Right lobe of liver (tissue), 6 donors: ENCODE measurements at regions not wholly inside any gene's neighbourhood (a gene's known extent, or its start where the extent isn't known, plus 50 kb on each side); places are given as distances from the start of the nearest gene placed in this dataset.

ENCODE experiments used
- ATAC-seq, 4 donors: fragments of 200-7000 bp; cut with Tn5 transposase; one replicate each; pipeline ENCODE4 v1.9.1; 2020; ENCODE audit warnings: mild to moderate bottlenecking in 4 of 4, moderate library complexity in 4 of 4
- DNase-seq, 3 donors: peaks; one replicate each; pipeline ENCODE4 v3.0.0-alpha.2; 2020
- H3K27ac ChIP-seq, 3 donors: fragments of 200-600 bp; one replicate each; pipeline ENCODE4 v1.8.0; 2022
- H3K27me3 ChIP-seq, 2 donors: fragments of 200-600 bp; one replicate each; pipeline ENCODE4 v1.8.0; 2022
- H3K36me3 ChIP-seq, 4 donors: fragments of 200-600 bp; sonication (generic) in 1 of 4; one replicate each; pipeline versions ENCODE4 v1.5.1 to v1.8.0; 2017 to 2022; ENCODE audit warnings: control low read depth in 1 of 4
- H3K4me1 ChIP-seq, 4 donors: fragments of 200-600 bp; sonication (generic) in 1 of 4; one replicate each; pipeline versions ENCODE4 v1.5.1 to v1.8.0; 2017 to 2022; ENCODE audit warnings: control low read depth in 1 of 4
- H3K4me3 ChIP-seq, 3 donors: fragments of 200-600 bp; one replicate each; pipeline ENCODE4 v1.8.0; 2022
- H3K9me3 ChIP-seq, 4 donors: fragments of 200-600 bp; sonication (generic) in 1 of 4; one replicate each; pipeline versions ENCODE4 v1.5.1 to v1.8.0; 2017 to 2022; ENCODE audit warnings: control low read depth in 1 of 4
- POLR2A ChIP-seq: fragments of 450-650 bp; IDR thresholded peaks from one replicate; pipeline ENCODE4 v1.6.1; 2017; ENCODE audit warnings: antibody characterized with exemption, mild to moderate bottlenecking
- WGBS: methylation state at CpG from one replicate; pipeline ENCODE4 v1.1.6; 2018; ENCODE audit warnings: low coverage, low lambda C conversion rate; ENCODE audit not compliant: insufficient coverage; ENCODE audit errors: missing lambda C conversion rate; 5-methylcytosine and 5-hydroxymethylcytosine counted together
- intact Hi-C, 2 donors: fragments of 100-400 bp; cut with DNase I; formaldehyde crosslinking; loops; one replicate each; pipeline versions ENCODE4 v1.11.2 to v1.14.1; 2022
- TF ChIP-seq, protein P1 (sequence below), 4 donors: fragments of 200-600 bp in 3 of 4; fragments of 450-650 bp in 1 of 4; IDR thresholded peaks; one replicate each; pipeline versions ENCODE4 v1.5.1 to v1.8.0; 2016 to 2022; ENCODE audit warnings: antibody characterized with exemption in 4 of 4, mild to moderate bottlenecking in 2 of 4
- donor health status: DM: no; HTN: yes; CAD: no.
- donor health status: DM: no; HTN: no; CAD: no.
- donor health status: DM: no; HTN: no; CAD: no.
- donor health status: DM: no; HTN: yes; CAD: no.
- donor health status: DM: no; HTN: yes; CAD: no.

DNA sequence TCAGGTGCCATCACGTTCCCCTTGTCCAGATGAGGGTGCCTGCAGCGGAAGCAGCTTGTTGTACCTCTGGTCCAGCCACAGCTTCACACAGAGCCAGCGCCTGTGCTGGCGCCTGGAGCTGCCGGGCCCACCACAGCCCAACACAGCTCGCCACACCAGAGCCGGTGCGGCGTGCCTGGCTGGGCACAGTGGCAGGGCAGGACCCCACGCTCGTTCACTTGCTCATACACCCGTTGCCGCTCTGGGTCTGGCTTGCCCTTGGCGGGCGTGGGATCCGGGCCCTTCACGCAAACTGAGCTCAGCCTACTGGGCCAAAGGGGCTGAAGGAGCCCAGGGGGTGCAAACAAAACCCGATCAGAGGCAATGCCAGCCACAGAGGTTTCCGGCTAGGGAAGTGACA lies 492.5 kb upstream of the MANEA start:
- H3K4me1 ChIP-seq, result no peaks in the 10 kb centered on the region

GRCh38 chr6:95087394-95088097 lies 489.8 kb upstream of the MANEA start:
- Histone ChIP-seq H3K36me3 (no peaks in the 10 kb centered on the region), H3K4me1 (no peaks in the 10 kb centered on the region), H3K4me3 (peak overlapping the region in 1 of 3 donors; percentile 0), H3K27ac (peak overlapping the region in 2 of 3 donors; percentile 7 to 18), H3K27me3 (no peaks in the 10 kb centered on the region), H3K9me3 (no peaks in the 10 kb centered on the region)
- 27% methylated on average over 6 of the region's 8 CpGs for WGBS
- intact Hi-C loops, result no loop called here
- TF ChIP-seq POLR2A, result no peak
- TF ChIP-seq, protein P1, sequence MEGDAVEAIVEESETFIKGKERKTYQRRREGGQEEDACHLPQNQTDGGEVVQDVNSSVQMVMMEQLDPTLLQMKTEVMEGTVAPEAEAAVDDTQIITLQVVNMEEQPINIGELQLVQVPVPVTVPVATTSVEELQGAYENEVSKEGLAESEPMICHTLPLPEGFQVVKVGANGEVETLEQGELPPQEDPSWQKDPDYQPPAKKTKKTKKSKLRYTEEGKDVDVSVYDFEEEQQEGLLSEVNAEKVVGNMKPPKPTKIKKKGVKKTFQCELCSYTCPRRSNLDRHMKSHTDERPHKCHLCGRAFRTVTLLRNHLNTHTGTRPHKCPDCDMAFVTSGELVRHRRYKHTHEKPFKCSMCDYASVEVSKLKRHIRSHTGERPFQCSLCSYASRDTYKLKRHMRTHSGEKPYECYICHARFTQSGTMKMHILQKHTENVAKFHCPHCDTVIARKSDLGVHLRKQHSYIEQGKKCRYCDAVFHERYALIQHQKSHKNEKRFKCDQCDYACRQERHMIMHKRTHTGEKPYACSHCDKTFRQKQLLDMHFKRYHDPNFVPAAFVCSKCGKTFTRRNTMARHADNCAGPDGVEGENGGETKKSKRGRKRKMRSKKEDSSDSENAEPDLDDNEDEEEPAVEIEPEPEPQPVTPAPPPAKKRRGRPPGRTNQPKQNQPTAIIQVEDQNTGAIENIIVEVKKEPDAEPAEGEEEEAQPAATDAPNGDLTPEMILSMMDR (IDR thresholded peaks at IDR 0.05), result no peak
- DNase-seq, result peak in 1 of 3 donors; percentile 57
- peak; percentile 78 to 86 (median 84) for ATAC-seq

More for the DNA sequence above, 492.5 kb upstream of the MANEA start:
- ATAC-seq (peak in 1 of 4 donors; percentile 32), DNase-seq (peak in 1 of 3 donors; percentile 44)
- Histone ChIP-seq H3K4me3 (no peak overlapping the region), H3K27me3 (no peaks in the 10 kb centered on the region), H3K9me3 (no peaks in the 10 kb centered on the region), H3K36me3 (no peaks in the 10 kb centered on the region), H3K27ac (no peak overlapping the region)
- 100% methylated on average over 1 of the region's 19 CpGs for WGBS
- intact Hi-C loops, result no loop called here
- no peak for TF ChIP-seq POLR2A

- H3K4me3 ChIP-seq, result peak overlapping the region in 2 of 3 donors; percentile 25 to 29
- no peak overlapping the region for H3K27ac ChIP-seq
- no peaks in the 10 kb centered on the region for H3K9me3 ChIP-seq
- ATAC-seq (peak; percentile 63 to 79 (median 74)), DNase-seq (no peak)
- TF ChIP-seq, protein P1 (IDR thresholded peaks at IDR 0.05), result peak; percentile 59 to 70 (median 62)
- TF ChIP-seq POLR2A, result no peak
- intact Hi-C loops, result no loop called here
- H3K36me3 ChIP-seq, result no peaks in the 10 kb centered on the region
- H3K27me3 ChIP-seq, result no peaks in the 10 kb centered on the region
- WGBS, result 30% methylated on average over 5 of the region's 5 CpGs
- peaks cover 0 to 8% (median 0%) of the 10 kb centered on the region in 4 donors for H3K4me1 ChIP-seq
Observed at GRCh38 chr6:95091823-95092436, 485.4 kb upstream of the MANEA start.

DNA sequence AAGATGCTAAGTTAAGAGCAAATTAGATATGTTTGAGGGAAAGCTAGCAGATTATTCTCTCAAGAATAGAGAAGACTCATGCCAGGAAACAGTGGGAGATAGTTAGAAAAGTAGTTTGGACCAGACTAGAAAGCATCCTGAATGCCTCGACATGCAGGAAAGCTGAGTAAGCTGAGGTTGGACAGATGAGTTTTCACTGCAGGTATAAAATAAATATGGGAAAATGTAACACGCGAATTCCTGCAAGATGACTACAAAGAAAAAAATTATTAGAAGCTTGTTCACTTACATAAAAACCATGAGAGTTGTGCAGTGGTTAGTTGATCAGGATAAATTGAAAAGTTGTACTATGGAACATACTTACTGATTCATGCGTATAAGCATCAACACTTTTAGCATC lies 484.2 kb upstream of the MANEA start:
- peaks cover 0 to 8% (median 0%) of the 10 kb centered on the region in 4 donors for H3K4me1 ChIP-seq
- H3K9me3 ChIP-seq, result no peaks in the 10 kb centered on the region
- H3K27ac ChIP-seq, result no peak overlapping the region
- H3K27me3 ChIP-seq, result no peaks in the 10 kb centered on the region
- ATAC-seq (no peak), DNase-seq (no peak)
- intact Hi-C loops, result no loop called here
- H3K4me3 ChIP-seq, result no peak overlapping the region
- no peak for TF ChIP-seq POLR2A
- TF ChIP-seq, protein P1 (IDR thresholded peaks at IDR 0.05), result no peak
- H3K36me3 ChIP-seq, result no peaks in the 10 kb centered on the region
- 62% methylated on average over 4 of the region's 4 CpGs for WGBS
